CD1c-positive myeloid dendritic cell (primary cell): ENCODE measurements at regions not wholly inside any gene's neighbourhood (a gene's known extent, or its start where the extent isn't known, plus 50 kb on each side); places are given as distances from the start of the nearest gene placed in this dataset.

Source experiments
- DNase-seq: peaks from one replicate; pipeline ENCODE4 v3.0.0-alpha.2; 2016; ENCODE audit errors: extremely low spot score

DNA sequence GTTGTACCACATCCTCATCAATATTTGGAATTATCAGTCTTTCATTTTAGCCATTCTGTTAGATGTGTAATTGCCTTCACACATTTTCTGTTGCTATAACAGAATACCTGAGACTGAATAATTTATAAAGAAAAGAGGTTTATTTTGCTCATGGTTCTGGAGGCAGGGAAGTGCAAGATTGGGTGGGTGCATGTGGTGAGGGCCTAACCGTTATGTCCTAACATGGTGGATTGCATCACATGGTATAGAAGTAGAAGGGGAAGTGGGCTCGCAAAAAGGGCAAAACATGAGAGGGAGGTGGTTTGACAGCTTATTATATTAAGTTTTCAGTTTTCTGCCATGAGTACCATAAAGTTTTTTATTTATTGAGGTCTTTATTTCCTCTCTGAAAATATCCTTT is 452.0 kb downstream of the ARL4A start:
- no peak for DNase-seq

DNA sequence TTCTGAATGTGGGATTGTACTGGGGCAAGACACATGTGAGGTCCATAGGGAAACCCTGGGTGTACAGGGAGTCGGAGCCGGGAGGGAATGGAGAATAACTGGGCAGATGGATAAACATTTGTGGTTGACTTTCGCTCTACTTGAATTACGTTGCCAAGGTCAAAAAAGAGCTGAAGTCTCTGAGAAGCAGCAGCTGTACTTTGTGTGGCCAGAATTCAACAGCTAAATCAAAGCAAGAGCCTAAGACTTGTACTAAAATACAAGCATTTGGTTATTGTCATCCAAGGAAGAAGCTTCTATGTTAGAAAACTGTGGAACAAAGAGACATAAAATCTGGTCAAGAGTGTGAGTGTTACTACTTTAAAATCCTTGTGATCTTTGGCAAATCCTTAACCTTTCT is 457.2 kb downstream of the ARL4A start:
- DNase-seq = no peak

DNA sequence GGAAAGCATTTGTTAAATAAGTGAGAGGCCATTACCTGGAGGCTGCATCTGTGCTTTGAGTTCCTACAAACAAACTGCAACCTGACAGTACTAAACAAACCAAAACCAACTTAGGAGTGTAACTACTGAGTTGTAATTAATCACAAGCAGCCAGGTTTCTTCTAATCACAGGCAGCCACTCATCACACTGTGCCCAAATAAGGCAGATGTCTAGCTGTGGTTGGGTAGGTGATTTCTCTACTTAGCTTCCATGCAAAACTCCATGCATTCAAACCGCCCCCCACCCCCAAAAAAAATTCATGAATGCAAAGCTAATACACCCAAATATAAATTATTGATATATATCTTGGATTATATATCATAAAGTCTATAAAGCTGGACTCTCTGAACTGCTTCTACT is 461.1 kb downstream of the ARL4A start:
- no peak for DNase-seq

DNA sequence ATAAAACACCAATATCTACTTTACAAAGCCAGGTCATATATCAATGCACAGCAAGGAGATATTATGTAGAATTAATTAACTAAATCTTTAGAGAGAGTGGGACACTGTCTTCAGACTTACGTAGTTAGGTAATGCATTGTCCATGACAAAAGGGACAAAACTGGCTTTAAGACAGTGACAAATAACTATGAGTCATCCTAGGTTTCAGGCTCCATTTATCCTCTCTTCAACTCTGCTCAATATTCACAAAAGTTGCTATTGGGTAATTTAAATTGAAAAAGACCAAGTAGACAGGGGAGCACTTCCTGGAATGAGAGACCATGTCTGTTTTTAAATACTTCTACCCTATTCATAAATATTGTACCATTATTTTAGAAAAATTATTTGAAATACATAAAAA is 464.5 kb downstream of the ARL4A start:
- no peak for DNase-seq

DNA sequence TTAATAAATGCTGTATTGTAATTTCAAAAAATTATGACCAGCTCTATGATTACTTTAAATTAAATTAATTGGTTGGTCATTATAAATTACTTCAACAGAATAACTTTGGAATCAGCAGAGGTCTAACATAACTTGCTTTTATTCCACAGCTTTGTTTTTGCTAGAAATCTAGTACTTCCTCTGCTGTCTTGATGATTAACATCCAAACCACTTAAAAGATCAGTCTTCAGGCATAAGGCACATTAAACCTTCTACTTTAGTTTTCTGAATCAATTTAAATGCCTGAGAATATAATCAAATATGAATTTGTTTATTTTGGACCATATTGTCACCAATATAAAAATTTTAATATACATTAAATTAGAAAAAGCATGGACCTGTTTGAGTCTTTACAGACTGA is 465.3 kb downstream of the ARL4A start:
- DNase-seq = no peak

DNA sequence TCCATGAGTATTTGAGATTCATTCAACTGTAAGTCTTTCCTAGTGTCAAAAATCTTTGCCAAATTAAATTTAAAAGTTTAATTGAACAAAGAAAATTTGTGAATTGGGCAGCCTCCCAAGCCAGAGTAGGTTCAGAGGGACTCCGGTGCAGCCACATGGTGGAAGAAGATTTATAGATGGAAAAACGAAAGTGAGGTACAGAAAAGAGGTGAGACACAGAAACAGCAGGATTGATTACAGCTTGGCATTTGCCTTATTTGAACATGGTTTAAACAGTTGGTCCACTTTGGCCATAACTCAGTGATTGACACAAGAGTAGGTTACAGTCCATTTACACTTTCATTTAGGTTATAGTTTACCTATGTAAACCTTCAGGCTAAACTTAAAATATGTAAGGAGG is 465.8 kb downstream of the ARL4A start:
- no peak for DNase-seq

DNA sequence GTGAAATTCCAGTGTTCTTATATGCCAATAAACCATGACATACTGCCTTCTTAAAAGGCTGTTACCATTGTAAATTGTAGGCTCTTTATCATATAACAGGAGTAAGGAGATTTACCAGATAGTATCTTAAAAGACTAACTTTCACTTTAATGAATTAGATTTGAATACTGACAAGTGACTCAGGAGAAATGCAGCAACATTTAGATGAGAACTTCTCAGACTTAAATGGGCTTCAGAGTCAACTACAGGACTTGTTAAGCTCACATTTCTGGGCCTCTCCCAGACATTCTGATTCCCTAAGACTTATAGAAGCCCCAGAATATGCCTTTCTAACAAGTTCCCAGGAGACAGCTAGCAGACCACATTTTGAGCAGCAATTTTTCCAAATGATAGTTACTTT is 466.3 kb downstream of the ARL4A start:
- DNase-seq = no peak

DNA sequence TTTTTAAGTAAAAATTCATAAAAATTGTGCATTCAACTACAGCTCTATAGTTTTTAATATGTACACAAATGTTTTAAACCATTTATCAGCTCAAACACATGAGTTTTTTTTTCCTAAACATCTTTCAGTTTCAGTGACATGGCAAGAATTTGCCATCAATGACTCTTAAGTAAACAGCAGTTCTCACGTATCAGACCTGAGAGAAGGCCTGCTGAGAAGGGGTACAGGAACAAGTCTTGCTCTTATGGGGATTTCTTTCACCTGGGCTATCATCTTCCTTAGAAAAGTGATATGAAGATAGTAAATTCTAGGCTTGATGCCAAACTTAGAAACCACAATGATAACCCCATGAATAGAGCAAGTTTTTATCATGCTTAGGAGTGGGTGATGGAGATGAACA is 467.8 kb downstream of the ARL4A start:
- DNase-seq = no peak

DNA sequence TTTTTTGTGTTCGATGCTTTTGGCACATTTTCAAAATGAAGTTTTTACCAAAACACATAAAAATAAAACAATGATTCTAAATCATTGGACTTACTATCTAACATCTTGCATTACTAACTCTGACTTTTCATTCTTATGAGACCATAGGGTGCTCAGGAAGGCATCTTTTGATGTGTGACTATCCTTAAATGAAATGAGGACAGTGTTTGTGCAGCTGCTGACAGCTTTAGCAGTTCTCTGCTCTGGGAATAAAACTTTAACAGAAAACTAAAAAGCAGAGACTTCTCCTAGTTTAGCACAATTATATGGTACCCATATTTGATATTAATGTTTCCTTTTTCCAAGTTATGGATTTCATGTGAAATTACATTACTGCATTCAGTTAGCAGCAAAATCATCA is 471.6 kb downstream of the ARL4A start:
- DNase-seq = no peak

DNA sequence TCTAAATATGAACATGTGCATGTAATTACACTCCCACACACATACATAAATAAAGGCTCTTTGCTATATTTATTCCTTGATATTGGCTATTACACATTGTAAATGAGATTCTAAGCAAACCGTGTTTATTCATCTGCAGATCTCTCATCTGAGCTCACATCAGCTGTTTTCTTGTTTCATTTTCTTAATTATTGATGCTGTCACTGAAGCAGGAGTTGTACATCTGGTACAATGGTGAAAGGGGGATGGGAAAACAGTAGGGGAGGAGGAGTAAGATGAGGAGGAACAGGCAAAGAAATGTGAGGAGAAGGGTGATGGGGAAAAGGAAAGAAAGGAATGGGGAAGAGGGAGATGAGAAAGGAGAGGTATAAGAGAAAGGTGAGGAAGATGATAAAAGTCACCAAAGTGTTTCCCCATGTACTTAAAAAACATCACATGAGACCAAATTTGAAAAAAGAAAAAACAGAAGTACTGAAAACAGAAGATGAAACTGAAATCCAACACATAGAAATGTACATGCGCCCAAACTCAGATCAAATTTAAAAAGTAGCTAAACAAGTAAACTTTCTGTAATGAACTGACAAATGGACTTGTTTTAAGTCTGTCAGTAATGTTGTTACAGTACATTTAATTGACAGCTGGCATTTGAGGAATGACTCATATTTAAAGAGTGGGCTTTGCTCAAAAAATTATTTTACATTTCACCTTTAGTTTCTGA is 472.2 kb downstream of the ARL4A start:
- DNase-seq = no peak

DNA sequence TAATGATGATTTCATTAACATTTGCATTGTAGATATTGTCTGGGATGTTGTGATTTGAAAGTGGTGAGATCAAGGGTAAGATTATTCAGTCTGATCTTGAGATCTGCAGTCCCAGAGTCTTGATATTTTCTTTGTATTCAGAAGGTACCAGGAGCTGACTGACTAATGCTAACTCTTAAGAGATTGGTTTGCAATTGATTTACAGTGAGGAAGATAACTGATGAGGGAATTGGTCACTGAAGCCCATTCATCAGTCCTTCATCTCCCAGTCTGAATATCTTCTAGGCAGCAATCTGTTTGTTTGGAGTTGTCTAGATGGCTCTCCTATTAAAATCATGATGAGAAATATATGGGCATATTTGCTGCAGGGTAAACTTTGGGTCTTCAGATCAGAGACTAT is 473.7 kb downstream of the ARL4A start:
- DNase-seq = no peak

DNA sequence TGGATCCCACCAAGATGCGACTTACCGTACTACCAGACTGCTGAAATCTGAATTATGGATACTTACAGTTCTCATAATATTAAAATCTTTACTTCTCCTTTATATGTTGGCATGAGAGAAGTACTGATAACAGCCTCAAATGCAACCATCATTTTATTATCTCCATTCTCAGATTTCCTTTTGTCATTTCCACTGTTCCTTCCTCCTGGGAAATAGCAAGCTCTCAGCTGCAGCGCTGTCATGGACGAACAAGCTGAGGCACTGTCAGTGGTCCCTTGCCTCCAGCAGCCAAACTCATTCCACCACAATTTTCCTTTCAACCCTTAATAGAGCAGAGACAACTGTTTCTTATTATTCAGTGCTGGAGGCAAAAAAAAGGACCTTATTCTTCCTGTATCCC is 478.4 kb downstream of the ARL4A start:
- no peak for DNase-seq

DNA sequence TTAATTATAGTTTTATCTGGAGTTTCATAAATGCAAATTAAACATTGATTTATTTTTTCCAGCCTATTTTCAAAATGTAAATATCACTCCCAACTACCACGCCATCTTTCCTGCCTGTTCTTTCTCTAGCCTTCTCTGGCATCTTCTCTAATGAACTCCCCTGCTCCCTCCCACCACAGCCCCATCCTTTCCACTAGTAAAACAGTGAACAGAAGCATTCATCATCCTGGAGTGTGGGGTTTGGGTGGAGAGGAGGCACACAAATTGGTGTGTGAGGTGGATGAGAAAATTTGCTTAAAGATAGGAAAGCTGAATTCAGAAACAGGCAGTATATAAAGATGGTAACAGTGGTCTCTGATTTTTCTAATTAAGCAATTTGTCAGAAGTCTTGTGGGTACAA is 479.4 kb downstream of the ARL4A start:
- no peak for DNase-seq

DNA sequence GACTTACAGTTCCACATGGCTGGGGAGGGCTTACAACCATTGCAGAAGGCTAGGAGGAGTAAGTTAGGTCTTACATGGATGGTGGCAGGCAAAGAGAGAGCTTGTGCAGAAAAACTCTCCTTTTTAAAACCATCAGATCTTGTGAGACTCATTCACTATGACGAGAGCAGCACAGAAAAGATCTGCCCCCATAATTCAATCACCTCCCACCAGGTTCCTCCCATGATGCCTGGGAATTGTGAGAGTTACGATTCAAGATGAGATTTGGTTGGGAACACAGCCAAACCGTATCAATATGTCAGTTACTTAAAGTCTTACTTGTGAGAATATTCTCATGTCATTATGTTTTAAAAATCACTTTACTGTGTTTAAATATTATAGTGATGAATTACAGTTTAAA is 481.9 kb downstream of the ARL4A start:
- no peak for DNase-seq

DNA sequence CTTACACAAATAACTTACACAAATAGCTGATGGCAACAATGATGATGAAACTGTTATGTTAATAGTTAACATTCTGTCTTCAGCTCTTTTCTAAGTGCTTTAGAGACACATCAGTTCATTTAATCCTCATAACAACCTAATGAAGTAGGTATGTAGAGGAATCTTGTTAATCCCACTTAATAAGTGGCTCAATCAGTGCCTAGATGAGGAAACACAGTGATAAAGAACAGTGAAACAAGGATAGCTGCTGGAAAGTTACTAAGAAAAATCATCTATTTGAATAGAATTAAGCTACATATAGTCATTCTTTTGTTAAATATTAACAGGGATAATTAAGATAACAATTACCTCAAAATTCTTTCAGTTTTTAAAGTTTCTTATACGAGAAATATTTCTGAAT is 487.6 kb downstream of the ARL4A start:
- DNase-seq = no peak

DNA sequence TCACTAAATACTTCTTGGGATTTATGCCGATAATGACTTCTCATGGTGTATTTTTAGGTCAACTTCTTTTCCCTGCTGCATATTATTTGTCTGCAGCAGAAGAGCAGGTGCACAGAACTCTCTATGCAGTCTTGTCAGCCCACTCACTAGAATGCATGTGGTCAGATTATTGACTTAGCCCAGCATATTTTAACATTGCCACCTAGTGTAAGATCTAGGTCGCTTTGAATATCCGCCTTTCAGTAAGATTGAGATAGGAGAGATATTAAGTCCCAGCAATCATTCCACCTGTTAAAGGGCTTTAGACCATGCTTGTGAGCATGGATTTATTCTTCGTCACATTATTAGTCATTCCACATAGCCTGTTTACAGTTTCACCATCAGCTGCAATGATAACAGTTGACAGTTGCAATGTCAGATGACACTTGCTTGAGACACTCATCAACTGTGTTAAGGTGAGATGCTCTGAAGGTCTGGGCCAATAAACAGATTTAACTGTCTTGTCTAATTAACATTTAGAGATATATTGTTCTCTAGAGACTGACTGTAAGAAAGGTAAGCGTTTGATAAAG is 491.7 kb downstream of the ARL4A start:
- no peak for DNase-seq

DNA sequence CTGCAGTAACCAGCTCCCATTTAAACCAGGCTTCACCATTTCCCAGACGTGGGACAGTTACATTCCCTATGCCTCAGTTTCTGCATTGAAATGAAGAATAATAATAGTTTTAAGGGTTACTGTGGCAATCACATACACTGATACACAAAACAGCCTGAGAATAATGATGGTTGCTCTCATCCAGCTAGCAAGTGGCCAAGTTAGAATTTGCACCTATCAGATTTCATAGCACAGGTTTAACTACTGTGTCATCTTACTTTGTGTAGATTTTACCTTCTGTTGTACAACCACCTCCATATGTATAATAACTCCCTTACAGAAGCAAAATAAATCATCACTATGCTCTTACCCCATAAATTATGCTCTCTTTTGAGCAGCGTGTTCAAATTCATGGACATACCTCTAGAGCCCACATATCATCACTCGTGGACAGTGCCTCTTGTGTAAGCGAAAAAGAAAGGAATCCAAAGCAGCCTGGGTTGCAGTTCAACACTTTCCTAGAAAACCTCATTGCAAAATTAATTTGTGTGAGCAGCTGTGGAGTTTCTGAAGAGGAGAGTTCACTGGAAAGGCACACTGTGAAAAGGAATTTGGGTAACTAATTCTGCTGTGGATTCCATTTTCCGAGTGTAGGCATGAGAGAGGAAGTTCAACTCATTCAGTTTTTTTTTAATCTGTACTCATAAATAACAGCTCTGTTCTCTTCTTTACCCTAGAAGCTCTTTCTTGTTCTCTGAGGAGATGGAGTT is 492.5 kb downstream of the ARL4A start:
- DNase-seq = no peak

DNA sequence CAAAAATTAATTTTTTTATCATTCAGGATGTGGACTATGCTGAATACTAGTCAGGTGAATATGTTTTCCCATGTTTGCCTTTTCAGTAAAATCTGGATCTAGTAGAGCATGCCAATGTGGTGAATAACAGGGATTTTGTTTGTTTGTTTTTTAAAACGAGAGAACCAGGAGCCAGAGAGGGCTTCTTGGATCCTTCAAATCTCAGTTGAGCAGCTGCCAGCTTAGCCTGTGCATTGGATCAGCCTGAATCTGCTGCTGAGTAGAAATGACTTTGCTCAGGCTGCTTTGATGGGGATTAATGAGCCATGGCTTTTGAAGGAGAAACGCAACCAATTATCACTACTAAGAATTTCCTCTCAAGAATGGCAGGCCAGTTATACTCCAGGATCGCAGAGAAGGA is 493.8 kb downstream of the ARL4A start:
- DNase-seq = no peak

DNA sequence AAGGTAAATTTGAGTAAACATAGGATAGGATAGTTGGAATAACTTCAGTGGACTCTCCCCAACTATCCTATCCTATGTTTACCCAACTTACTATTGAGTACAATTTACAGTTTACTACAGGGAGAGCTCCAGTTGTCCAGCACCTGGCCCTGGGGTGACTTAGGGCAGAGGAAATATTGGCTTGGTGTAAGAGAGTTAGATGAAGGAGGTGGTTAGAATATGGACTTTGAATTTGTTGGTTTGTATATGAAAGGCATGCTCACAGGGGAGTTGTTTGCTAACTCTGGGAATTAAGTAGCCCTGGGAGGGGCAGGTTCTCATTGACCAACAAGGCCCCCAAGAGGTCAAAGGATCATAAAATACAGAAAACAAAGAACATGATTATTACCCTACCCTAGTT is 497.7 kb downstream of the ARL4A start:
- no peak for DNase-seq

DNA sequence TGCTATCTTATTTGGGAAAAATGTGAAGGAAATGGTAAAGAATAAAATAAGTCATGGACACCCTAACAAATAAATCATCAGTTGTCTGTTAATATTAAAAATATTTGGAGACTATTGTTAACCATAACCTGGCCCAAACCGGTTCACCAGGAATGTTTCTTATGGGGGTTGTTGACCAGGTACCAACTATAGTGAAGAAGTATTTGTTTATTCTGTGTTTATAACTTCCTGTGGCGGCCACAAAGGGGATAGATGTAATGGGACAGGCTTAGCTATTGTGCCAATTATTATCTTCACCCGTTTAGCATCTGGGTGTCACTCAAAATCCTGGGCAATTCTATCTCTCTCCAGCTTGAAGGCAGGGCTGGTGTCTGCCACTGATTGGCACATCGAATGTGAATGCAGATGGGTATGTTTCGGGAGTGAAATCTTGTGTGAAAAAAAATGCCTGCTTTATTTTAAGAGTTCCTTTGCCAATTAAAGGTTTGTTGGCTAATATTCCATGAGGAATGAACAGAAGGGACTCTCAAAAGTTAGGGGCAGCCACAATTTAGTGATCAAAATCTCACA is 500.9 kb downstream of the ARL4A start:
- DNase-seq = no peak

DNA sequence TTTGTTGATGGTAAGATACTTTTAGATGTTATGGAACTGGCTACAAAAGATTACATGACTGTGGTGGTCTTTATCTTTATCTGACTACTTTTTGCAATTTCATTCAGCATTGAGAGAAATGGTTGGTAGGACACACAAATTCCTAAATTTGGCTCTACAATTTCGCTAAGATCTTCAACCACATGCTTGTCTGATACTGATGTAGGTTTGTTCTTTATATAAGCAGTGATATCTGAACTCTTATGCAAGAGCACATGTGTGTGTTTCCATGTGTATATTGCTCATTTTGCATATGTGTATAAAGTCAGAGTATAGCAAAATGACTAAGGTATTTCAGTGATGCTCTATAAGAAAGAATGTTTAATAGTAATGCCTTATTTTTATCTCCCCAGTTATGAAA is 501.5 kb downstream of the ARL4A start:
- no peak for DNase-seq

DNA sequence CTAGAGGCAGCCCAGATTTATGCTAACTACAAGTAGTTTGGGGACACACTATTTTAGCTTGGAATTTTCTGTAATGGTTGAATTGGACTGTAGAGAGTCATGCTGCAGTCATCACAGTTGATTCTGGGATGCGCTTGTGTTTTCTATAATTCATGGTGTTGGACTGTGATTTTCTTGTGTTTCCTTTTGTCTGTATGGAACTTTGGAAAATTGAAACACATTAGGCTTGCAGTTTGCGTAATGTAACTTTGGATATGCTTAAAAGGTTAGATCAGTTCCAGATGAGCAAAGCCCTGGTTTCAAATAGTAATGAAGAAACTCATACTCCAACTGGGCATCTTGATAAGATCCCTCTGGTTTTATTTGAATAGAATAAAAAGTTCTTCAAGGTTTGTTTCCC is 502.2 kb downstream of the ARL4A start:
- no peak for DNase-seq

DNA sequence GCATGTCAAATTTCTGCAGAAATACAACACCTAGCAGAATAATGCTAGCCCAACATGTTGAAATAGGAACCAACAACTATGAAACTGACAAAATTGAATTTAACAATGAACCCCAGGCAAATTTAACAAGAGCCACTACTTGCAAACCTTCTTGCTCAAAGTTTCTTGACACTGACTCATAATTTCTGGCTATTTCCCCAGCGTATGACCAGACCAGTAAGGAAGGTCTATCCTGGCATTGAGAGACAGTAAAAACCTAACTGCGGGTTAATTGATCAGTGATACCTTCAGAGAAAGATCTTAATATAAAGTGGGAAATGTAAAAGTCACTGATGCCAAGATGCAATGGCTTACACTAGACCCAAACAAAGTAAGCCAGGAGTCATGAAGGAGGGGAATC is 510.1 kb downstream of the ARL4A start:
- DNase-seq = no peak
